ENCODE measurements at regions not wholly inside any gene's neighbourhood (a gene's known extent, or its start where the extent isn't known, plus 50 kb on each side); places are given as distances from the start of the nearest gene placed in this dataset.

DNA sequence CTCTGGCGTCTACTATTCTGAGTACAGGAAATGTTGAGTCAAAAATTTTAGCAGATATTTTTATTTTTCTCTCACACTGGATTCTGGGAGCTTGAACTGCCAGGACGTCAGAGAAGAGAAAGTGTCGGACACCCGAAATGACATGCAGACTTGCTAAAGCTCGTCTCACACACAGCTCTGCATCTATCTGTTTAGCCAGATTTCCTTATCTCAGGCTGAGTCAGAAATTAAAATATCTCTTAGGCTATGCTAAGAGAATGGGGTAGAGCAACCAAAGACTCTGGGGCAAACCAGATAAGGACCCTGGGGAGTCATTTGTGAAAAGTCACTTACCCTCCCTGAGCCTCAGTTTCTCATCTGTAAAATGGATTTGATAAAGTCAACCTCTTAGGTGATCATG is 1124.1 kb downstream of the VRK1 start:
- Histone ChIP-seq H3K4me3 (ENCODE audit: insufficient read depth, low read depth, low read length) (no peak overlapping the region), H3K36me3 (ENCODE audit: insufficient read depth, low read length) (no peaks in the 10 kb centered on the region), H4K20me1 (ENCODE audit: insufficient read depth, low read length) (no peaks in the 10 kb centered on the region), H3K9me3 (ENCODE audit: insufficient read depth, low read depth, low read length) (no peaks in the 10 kb centered on the region), H3K4me2 (ENCODE audit: low read length) (no peak overlapping the region), H2AFZ (ENCODE audit: low read depth, low read length) (no peak overlapping the region), H3K79me2 (ENCODE audit: insufficient read depth, low read length) (no peaks in the 10 kb centered on the region), H3K4me1 (ENCODE audit: insufficient read depth, low read length) (no peaks in the 10 kb centered on the region), H3K27ac (ENCODE audit: low read depth, low read length) (no peak overlapping the region), H3K9ac (ENCODE audit: low read length) (no peak overlapping the region), H3K27me3 (ENCODE audit: insufficient read depth, low read length) (no peaks in the 10 kb centered on the region)
- no peaks in the 10 kb centered on the region for H3K4me1 Mint-ChIP-seq (ENCODE audit: low read depth, unreplicated experiment)
- no peaks in the 10 kb centered on the region for H3K36me3 Mint-ChIP-seq (ENCODE audit: low read depth, unreplicated experiment)
- TF ChIP-seq EZH2 (IDR thresholded peaks at IDR 0.05; ENCODE audit: insufficient read depth, low read length) = no peak
- TF ChIP-seq, protein P1, sequence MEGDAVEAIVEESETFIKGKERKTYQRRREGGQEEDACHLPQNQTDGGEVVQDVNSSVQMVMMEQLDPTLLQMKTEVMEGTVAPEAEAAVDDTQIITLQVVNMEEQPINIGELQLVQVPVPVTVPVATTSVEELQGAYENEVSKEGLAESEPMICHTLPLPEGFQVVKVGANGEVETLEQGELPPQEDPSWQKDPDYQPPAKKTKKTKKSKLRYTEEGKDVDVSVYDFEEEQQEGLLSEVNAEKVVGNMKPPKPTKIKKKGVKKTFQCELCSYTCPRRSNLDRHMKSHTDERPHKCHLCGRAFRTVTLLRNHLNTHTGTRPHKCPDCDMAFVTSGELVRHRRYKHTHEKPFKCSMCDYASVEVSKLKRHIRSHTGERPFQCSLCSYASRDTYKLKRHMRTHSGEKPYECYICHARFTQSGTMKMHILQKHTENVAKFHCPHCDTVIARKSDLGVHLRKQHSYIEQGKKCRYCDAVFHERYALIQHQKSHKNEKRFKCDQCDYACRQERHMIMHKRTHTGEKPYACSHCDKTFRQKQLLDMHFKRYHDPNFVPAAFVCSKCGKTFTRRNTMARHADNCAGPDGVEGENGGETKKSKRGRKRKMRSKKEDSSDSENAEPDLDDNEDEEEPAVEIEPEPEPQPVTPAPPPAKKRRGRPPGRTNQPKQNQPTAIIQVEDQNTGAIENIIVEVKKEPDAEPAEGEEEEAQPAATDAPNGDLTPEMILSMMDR (IDR thresholded peaks at IDR 0.05; ENCODE audit: insufficient read depth, low read depth, low read length) = no peak
- no peak for DNase-seq (ENCODE audit: low read depth)
- no peak overlapping the region for H3K27ac Mint-ChIP-seq (ENCODE audit: unreplicated experiment)
- FAIRE-seq = no peak
- peaks cover 3% of the 10 kb centered on the region for H3K9me3 Mint-ChIP-seq (ENCODE audit: unreplicated experiment)
- H3K27me3 Mint-ChIP-seq (ENCODE audit: low read depth, unreplicated experiment) = peaks cover 2% of the 10 kb centered on the region
- no peak overlapping the region for H3K4me3 Mint-ChIP-seq (ENCODE audit: unreplicated experiment)

DNA sequence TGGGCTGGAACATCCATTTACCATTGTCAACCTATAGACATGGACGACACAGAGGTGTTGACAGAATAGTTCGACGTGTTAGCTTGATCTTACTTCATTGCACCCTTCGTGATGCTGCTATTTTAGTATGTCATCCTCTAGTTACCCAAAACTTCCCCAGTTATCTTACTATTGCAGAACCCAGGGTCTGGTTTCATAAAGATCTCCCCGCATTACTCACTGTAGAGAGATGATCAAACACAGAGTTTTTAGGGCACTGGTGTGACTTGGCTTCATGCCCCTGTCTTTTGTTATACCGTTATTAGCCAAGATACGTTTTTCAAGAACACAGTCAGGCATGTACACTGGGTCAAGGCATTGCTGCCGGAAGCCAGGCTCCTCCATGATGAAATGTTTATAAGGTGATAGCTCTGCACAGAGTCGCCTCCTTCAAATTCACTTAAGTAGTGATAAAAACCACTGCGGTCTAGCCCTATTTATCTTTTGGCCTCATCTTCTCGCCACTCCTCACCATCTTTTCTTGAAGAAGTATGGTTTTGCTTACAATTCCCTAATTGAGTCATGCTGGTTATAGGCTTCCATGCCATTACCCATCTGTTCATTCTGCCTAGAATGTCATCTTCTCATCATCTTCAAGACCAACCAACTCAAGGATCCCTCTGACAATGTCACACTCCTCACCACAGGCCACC is 1127.9 kb downstream of the VRK1 start:
- Mint-ChIP-seq H3K4me3 (ENCODE audit: unreplicated experiment) (no peak overlapping the region), H3K27me3 (ENCODE audit: low read depth, unreplicated experiment) (peaks cover 1% of the 10 kb centered on the region), H3K36me3 (ENCODE audit: low read depth, unreplicated experiment) (no peaks in the 10 kb centered on the region), H3K9me3 (ENCODE audit: unreplicated experiment) (peaks cover 3% of the 10 kb centered on the region), H3K27ac (ENCODE audit: unreplicated experiment) (no peak overlapping the region), H3K4me1 (ENCODE audit: low read depth, unreplicated experiment) (no peaks in the 10 kb centered on the region)
- no peaks in the 10 kb centered on the region for H3K4me1 ChIP-seq (ENCODE audit: insufficient read depth, low read length)
- DNase-seq (ENCODE audit: low read depth) (no peak), FAIRE-seq (no peak)
- TF ChIP-seq EZH2 (IDR thresholded peaks at IDR 0.05; ENCODE audit: insufficient read depth, low read length) = no peak
- TF ChIP-seq, protein P1 (IDR thresholded peaks at IDR 0.05; ENCODE audit: insufficient read depth, low read depth, low read length) = no peak
- H3K79me2 ChIP-seq (ENCODE audit: insufficient read depth, low read length) = no peaks in the 10 kb centered on the region
- no peak overlapping the region for H3K27ac ChIP-seq (ENCODE audit: low read depth, low read length)
- no peaks in the 10 kb centered on the region for H3K27me3 ChIP-seq (ENCODE audit: insufficient read depth, low read length)
- no peaks in the 10 kb centered on the region for H4K20me1 ChIP-seq (ENCODE audit: insufficient read depth, low read length)
- H2AFZ ChIP-seq (ENCODE audit: low read depth, low read length) = no peak overlapping the region
- no peaks in the 10 kb centered on the region for H3K9me3 ChIP-seq (ENCODE audit: insufficient read depth, low read depth, low read length)
- H3K9ac ChIP-seq (ENCODE audit: low read length) = no peak overlapping the region
- H3K36me3 ChIP-seq (ENCODE audit: insufficient read depth, low read length) = no peaks in the 10 kb centered on the region
- no peak overlapping the region for H3K4me2 ChIP-seq (ENCODE audit: low read length)
- H3K4me3 ChIP-seq (ENCODE audit: insufficient read depth, low read depth, low read length) = no peak overlapping the region

DNA sequence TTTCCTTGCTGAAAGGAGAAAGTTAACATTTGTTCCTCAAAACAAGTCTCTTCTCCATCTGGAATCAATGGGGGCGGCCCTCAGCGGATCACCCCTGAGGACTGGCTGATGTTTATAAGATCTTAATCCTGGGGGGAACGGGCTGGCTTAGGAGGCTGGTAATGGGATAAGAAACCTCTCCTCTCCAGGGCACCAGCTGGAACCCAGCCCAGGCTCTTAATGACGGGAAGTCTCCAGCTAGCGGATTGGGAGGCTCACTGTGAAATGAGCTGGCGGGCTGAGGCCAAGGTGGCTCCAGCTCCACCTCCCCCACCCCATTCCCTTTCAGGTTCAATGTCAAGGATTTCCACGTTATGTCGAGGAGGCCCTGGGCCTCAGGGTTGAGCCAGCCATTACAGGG is 1133.0 kb downstream of the VRK1 start:
- no peak overlapping the region for H3K4me3 ChIP-seq (ENCODE audit: insufficient read depth, low read depth, low read length)
- Mint-ChIP-seq H3K36me3 (ENCODE audit: low read depth, unreplicated experiment) (no peaks in the 10 kb centered on the region), H3K27ac (ENCODE audit: unreplicated experiment) (no peak overlapping the region), H3K4me3 (ENCODE audit: unreplicated experiment) (no peak overlapping the region), H3K4me1 (ENCODE audit: low read depth, unreplicated experiment) (no peaks in the 10 kb centered on the region), H3K9me3 (ENCODE audit: unreplicated experiment) (peaks cover 3% of the 10 kb centered on the region), H3K27me3 (ENCODE audit: low read depth, unreplicated experiment) (peaks cover 1% of the 10 kb centered on the region)
- H3K9me3 ChIP-seq (ENCODE audit: insufficient read depth, low read depth, low read length) = no peaks in the 10 kb centered on the region
- H3K27ac ChIP-seq (ENCODE audit: low read depth, low read length) = no peak overlapping the region
- no peaks in the 10 kb centered on the region for H3K27me3 ChIP-seq (ENCODE audit: insufficient read depth, low read length)
- H3K9ac ChIP-seq (ENCODE audit: low read length) = no peak overlapping the region
- no peak for FAIRE-seq
- H3K79me2 ChIP-seq (ENCODE audit: insufficient read depth, low read length) = no peaks in the 10 kb centered on the region
- no peak overlapping the region for H2AFZ ChIP-seq (ENCODE audit: low read depth, low read length)
- H3K4me1 ChIP-seq (ENCODE audit: insufficient read depth, low read length) = no peaks in the 10 kb centered on the region
- H4K20me1 ChIP-seq (ENCODE audit: insufficient read depth, low read length) = no peaks in the 10 kb centered on the region
- TF ChIP-seq, protein P1 (IDR thresholded peaks at IDR 0.05; ENCODE audit: insufficient read depth, low read depth, low read length) = no peak
- no peak for TF ChIP-seq EZH2 (IDR thresholded peaks at IDR 0.05; ENCODE audit: insufficient read depth, low read length)
- no peak for DNase-seq (ENCODE audit: low read depth)
- no peak overlapping the region for H3K4me2 ChIP-seq (ENCODE audit: low read length)
- no peaks in the 10 kb centered on the region for H3K36me3 ChIP-seq (ENCODE audit: insufficient read depth, low read length)

Measured in astrocyte (in vitro differentiated cells and primary cell).